Calu3 (cell line): ENCODE measurements at regions not wholly inside any gene's neighbourhood (a gene's known extent, or its start where the extent isn't known, plus 50 kb on each side); places are given as distances from the start of the nearest gene placed in this dataset.

Source experiments
- BruUV-seq: library from RNA; stranded (reverse); fragments of 400-500 nt; replicated peaks from 2 replicates; lab custom pipeline; 2021; lab: Mats Ljungman, UMichigan
- CTCF ChIA-PET: fragments of 300-600 bp; sonication (Branson Sonifier 250); formaldehyde crosslinking; loops from one replicate; lab custom pipeline; 2022; ENCODE audit warnings: antibody characterized with exemption; lab: Charles Lee
- DNase-seq: peaks from one replicate; pipeline ENCODE4 v3.0.0; 2022
- H3K27ac Mint-ChIP-seq: one replicate; pipeline ENCODE4 v1.8.0; 2022; ENCODE audit warnings: mixed read lengths; ENCODE audit not compliant: unreplicated experiment
- H3K27me3 Mint-ChIP-seq: one replicate; pipeline ENCODE4 v1.8.0; 2022; ENCODE audit warnings: mixed read lengths; ENCODE audit not compliant: unreplicated experiment
- H3K36me3 Mint-ChIP-seq: one replicate; pipeline ENCODE4 v1.8.0; 2022; ENCODE audit warnings: mild to moderate bottlenecking, moderate library complexity, mixed read lengths; ENCODE audit not compliant: insufficient read depth, unreplicated experiment
- H3K4me1 Mint-ChIP-seq: one replicate; pipeline ENCODE4 v1.8.0; 2022; ENCODE audit warnings: mild to moderate bottlenecking, low read depth, mixed read lengths; ENCODE audit not compliant: unreplicated experiment
- H3K4me3 Mint-ChIP-seq: one replicate; pipeline ENCODE4 v1.8.0; 2022; ENCODE audit warnings: mild to moderate bottlenecking, low read depth, moderate library complexity, mixed read lengths; ENCODE audit not compliant: unreplicated experiment
- H3K9me3 Mint-ChIP-seq: one replicate; pipeline ENCODE4 v1.8.0; 2022; ENCODE audit warnings: low read depth, mixed read lengths; ENCODE audit not compliant: unreplicated experiment
- CTCF ChIP-seq: fragments of 200-600 bp; IDR thresholded peaks from one replicate; pipeline ENCODE4 v1.8.0; 2022; ENCODE audit warnings: antibody characterized with exemption; ENCODE audit not compliant: unreplicated experiment
- intact Hi-C: fragments of 100-400 bp; cut with micrococcal nuclease; formaldehyde crosslinking; loops from one replicate; pipeline ENCODE4 v1.10.0; 2022; ENCODE audit not compliant: unreplicated experiment

- H3K9me3 Mint-ChIP-seq: no peaks in the 10 kb centered on the region
- intact Hi-C loops: no loop called here
- no peaks in the 10 kb centered on the region for H3K4me1 Mint-ChIP-seq
- TF ChIP-seq CTCF: no peak
- H3K27ac Mint-ChIP-seq: no peak overlapping the region
- no peaks in the 10 kb centered on the region for H3K36me3 Mint-ChIP-seq
- DNase-seq: no peak
- no peaks in the 10 kb centered on the region for H3K27me3 Mint-ChIP-seq
- H3K4me3 Mint-ChIP-seq: no peak overlapping the region
- CTCF ChIA-PET: interaction anchor here (0.6 kb wide), 1 partner anchor 713 kb away, joined by 3 read pairs; no protein-coding TSS in a partner anchor
- no TSS peak for BruUV-seq
Observed at GRCh38 chr2:40741532-40741931, 289.6 kb upstream of the SLC8A1 start.

GRCh38 chr2:40746191-40746590, 294.3 kb upstream of the SLC8A1 start:
- no peak overlapping the region for H3K27ac Mint-ChIP-seq
- H3K27me3 Mint-ChIP-seq: no peaks in the 10 kb centered on the region
- no peak for TF ChIP-seq CTCF
- H3K36me3 Mint-ChIP-seq: no peaks in the 10 kb centered on the region
- H3K4me1 Mint-ChIP-seq: no peaks in the 10 kb centered on the region
- H3K9me3 Mint-ChIP-seq: no peaks in the 10 kb centered on the region
- no TSS peak for BruUV-seq
- no peak overlapping the region for H3K4me3 Mint-ChIP-seq
- intact Hi-C loops: no loop called here
- CTCF ChIA-PET: no interaction called here
- no peak for DNase-seq

- H3K4me3 Mint-ChIP-seq: no peak overlapping the region
- no peak overlapping the region for H3K27ac Mint-ChIP-seq
Observed at GRCh38 chr2:40751981-40752380, 300.1 kb upstream of the SLC8A1 start.

GRCh38 chr2:40752796-40753195, 300.9 kb upstream of the SLC8A1 start:
- no peaks in the 10 kb centered on the region for H3K4me1 Mint-ChIP-seq
- BruUV-seq: no TSS peak
- CTCF ChIA-PET: no interaction called here
- H3K4me3 Mint-ChIP-seq: no peak overlapping the region
- no peaks in the 10 kb centered on the region for H3K36me3 Mint-ChIP-seq
- intact Hi-C loops: no loop called here
- H3K9me3 Mint-ChIP-seq: no peaks in the 10 kb centered on the region
- H3K27me3 Mint-ChIP-seq: no peaks in the 10 kb centered on the region
- no peak for DNase-seq
- TF ChIP-seq CTCF: no peak
- H3K27ac Mint-ChIP-seq: no peak overlapping the region

More at GRCh38 chr2:40751981-40752380, 300.1 kb upstream of the SLC8A1 start:
- no peaks in the 10 kb centered on the region for H3K9me3 Mint-ChIP-seq
- no peaks in the 10 kb centered on the region for H3K27me3 Mint-ChIP-seq
- no TSS peak for BruUV-seq
- TF ChIP-seq CTCF: no peak
- no peaks in the 10 kb centered on the region for H3K36me3 Mint-ChIP-seq
- CTCF ChIA-PET: no interaction called here
- DNase-seq: no peak
- H3K4me1 Mint-ChIP-seq: no peaks in the 10 kb centered on the region
- intact Hi-C loops: no loop called here
